ENCODE measurements at regions not wholly inside any gene's neighbourhood (a gene's known extent, or its start where the extent isn't known, plus 50 kb on each side); places are given as distances from the start of the nearest gene placed in this dataset.

- Histone ChIP-seq H3K27me3 (replicated peaks in 1 of 2; ENCODE audit: control insufficient read depth in 2 of 2, extremely low read depth in 1 of 2, insufficient read depth in 2 of 2, low read length in 1 of 2) (peaks cover 0 to 15% of the 10 kb centered on the region in 2 experiments), H3K27ac (ENCODE audit: low read length) (no peak overlapping the region), H3K9me3 (no peaks in the 10 kb centered on the region), H3K4me3 (ENCODE audit: control insufficient read depth in 1 of 2, extremely low read depth in 1 of 2, low read length in 1 of 2) (no peak overlapping the region), H3K36me3 (ENCODE audit: control insufficient read depth in 2 of 2, extremely low read depth in 1 of 2, insufficient read depth in 1 of 2, low read length in 1 of 2) (no peaks in the 10 kb centered on the region), H3K4me1 (ENCODE audit: control insufficient read depth in 1 of 2, extremely low read depth in 1 of 2, insufficient read depth in 2 of 2, low read length in 2 of 2) (peaks cover 3 to 6% of the 10 kb centered on the region in 2 experiments)
- Mint-ChIP-seq H3K27me3 (peaks cover 2 to 4% of the 10 kb centered on the region in 2 donors), H3K36me3 (no peaks in the 10 kb centered on the region), H3K4me1 (peaks cover 9 to 11% (median 10%) of the 10 kb centered on the region in 3 donors), H3K4me3 (no peak overlapping the region), H3K27ac (no peak overlapping the region), H3K9me3 (no peaks in the 10 kb centered on the region)
- CTCF ChIA-PET, result interaction anchor here in 1 of 2 donors (0.8 kb wide), 1 partner anchor 100 kb away, joined by 3 read pairs; no protein-coding TSS in a partner anchor
- DNase-seq, result no peak
- WGBS (ENCODE audit: insufficient coverage), result 71% methylated on average over 2 of the region's 3 CpGs
- no peak for ATAC-seq (replicated peaks in 1 of 4)
- POLR2A ChIA-PET, result no interaction called here
These were observed 52.6 kb upstream of the ETS2 start for GRCh38 chr21:38753114-38753513.

- H3K27me3 Mint-ChIP-seq, result peaks cover 2 to 4% of the 10 kb centered on the region in 2 donors
- Histone ChIP-seq H3K27ac (ENCODE audit: low read length) (no peak overlapping the region), H3K36me3 (ENCODE audit: control insufficient read depth in 2 of 2, extremely low read depth in 1 of 2, insufficient read depth in 1 of 2, low read length in 1 of 2) (no peaks in the 10 kb centered on the region), H3K4me3 (ENCODE audit: control insufficient read depth in 1 of 2, extremely low read depth in 1 of 2, low read length in 1 of 2) (no peak overlapping the region), H3K27me3 (replicated peaks in 1 of 2; ENCODE audit: control insufficient read depth in 2 of 2, extremely low read depth in 1 of 2, insufficient read depth in 2 of 2, low read length in 1 of 2) (peaks cover 0 to 15% of the 10 kb centered on the region in 2 experiments), H3K9me3 (no peaks in the 10 kb centered on the region), H3K4me1 (ENCODE audit: control insufficient read depth in 1 of 2, extremely low read depth in 1 of 2, insufficient read depth in 2 of 2, low read length in 2 of 2) (peaks cover 3 to 6% of the 10 kb centered on the region in 2 experiments)
- H3K9me3 Mint-ChIP-seq, result no peaks in the 10 kb centered on the region
- no CpG with 5 or more reads among the region's 4 CpGs for WGBS (ENCODE audit: insufficient coverage)
- ChIA-PET POLR2A (no interaction called here), CTCF (interaction anchor here in 1 of 2 donors (0.8 kb wide), 1 partner anchor 100 kb away, joined by 3 read pairs; no protein-coding TSS in a partner anchor)
- no peak overlapping the region for H3K27ac Mint-ChIP-seq
- no peak for ATAC-seq (replicated peaks in 1 of 4)
- no peaks in the 10 kb centered on the region for H3K36me3 Mint-ChIP-seq
- DNase-seq, result no peak
- H3K4me3 Mint-ChIP-seq, result no peak overlapping the region
- H3K4me1 Mint-ChIP-seq, result peaks cover 9 to 11% (median 10%) of the 10 kb centered on the region in 3 donors
These were observed 52.2 kb upstream of the ETS2 start for GRCh38 chr21:38753557-38753971.
